ENCODE measurements at regions not wholly inside any gene's neighbourhood (a gene's known extent, or its start where the extent isn't known, plus 50 kb on each side); places are given as distances from the start of the nearest gene placed in this dataset.

DNA sequence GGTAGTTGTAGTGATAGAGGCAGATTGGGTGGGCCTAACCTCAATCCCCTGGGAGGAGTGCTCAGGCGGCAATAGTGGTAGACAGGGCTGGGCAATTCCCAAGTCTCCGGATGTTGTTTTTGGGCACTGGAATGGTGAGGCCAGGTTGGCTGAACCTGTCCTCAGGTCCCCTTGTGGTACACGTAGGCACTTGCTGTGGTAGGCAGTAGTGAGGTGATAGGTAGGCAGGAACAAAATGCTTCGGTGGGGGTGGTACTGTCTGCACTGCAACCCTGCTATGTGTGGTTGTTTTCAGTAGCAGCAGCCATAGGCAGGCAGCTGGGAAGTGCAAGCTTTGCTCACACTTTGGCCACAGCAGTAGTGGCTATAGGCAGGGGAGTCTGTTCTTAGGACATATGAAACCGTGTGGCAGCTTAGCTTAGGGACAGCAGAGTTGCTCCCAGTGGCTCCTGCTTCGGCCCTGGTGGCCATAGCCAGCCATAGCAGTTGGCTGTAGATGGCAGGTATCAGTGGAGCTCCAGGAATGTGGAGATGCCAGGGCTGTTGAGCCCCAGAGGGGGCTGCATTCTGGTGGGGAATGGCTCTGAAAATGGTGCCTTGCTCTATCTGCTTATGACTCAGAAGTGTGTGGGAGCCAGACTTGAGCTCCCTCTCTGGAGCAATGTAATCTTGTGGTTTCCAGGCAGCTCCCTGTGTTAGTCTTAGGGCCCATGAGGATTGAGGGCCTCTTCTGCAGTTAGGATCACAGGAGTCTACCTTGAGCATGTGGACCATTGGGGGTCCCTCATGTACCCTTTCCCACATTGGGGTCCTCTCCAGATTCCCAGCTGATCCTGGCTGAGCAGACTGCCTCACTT, 241.8 kb upstream of the BMP2 start:
- ATAC-seq (no peak), DNase-seq (ENCODE audit: missing footprints) (no peak)
- intact Hi-C loops (cut with DNase I), result no loop called here

DNA sequence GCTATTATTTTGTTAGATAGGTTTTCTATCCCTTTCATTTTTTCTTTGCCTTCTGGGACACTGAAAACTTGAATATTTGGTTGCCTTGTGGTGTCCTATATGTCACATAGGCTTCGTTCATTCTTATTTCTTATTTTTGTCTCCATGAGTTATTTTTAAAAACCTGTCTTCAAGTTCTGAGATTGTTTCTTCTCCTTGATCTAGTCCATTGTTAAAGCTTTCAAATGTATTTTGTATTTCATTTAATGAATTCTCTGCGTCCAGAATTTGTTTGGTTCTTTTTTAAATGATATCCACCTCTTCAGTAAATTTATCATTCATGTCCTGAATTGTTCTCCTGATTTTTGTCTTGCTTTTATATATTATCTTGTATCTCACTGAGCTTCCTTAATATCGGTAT, 243.2 kb upstream of the BMP2 start:
- DNase-seq (ENCODE audit: missing footprints) (no peak), ATAC-seq (no peak)
- intact Hi-C loops (cut with DNase I), result no loop called here

DNA sequence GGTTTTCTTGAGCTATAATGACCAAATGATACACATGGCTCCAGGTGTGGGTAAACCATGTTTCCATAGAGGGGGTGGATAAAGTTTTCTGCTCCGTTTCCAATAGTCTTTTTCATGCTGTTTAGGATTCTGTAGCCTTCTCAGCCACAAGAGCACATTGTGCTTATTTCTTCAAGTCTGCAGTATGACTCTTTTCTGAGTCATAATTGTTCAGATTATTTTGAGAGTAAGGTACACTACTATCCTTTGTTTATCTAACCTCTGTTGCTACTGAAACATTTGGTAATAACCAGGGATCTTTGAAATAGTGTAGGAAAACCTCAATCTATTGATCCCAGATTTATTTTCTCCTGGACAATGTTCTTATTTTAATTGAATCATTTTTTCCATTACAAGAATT, 247.9 kb upstream of the BMP2 start:
- DNase-seq (ENCODE audit: missing footprints) (no peak), ATAC-seq (no peak)
- intact Hi-C loops (cut with DNase I), result no loop called here

DNA sequence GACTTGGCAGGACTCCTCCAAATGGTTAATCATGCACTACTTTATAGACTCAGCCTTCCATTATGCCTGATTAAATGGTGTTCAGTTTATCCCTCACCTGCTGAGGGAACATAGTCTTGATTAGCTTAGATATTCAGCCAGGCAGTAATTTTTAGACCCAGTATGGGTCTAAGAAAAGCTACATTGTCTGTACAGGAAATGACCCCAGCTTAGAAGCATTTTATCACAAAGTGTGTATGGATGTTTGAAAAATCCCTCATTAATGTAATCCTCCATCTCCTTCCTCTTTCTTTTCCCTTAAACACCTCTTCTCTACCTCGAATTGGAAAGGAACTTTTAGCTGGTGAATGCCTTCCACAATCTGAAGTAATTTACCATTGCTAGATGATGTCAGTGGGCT, 252.2 kb upstream of the BMP2 start:
- ATAC-seq, result no peak

DNA sequence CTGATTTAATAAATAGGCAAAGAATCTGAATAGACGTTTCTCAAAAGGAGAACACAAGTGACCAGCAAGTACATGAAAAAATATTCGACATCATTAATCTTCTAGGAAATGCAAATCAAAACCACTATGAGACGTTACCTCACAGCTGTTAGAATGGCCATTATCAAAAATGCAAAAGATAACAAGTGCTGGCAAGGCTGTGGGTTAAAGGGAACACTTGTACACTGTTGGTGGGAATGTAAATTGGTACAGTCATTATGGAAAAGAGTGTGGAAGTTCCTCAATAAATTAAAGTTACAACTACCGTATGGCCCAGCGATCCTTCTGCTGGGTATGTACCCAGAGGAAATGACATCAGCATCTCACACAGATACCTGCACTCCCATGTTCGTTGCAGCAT, 253.9 kb upstream of the BMP2 start:
- no peak for ATAC-seq
- intact Hi-C loops (cut with DNase I), result no loop called here
- no peak for DNase-seq (ENCODE audit: missing footprints)

More for the DNA sequence above, 252.2 kb upstream of the BMP2 start:
- intact Hi-C loops (cut with DNase I), result no loop called here
- no peak for DNase-seq (ENCODE audit: missing footprints)

DNA sequence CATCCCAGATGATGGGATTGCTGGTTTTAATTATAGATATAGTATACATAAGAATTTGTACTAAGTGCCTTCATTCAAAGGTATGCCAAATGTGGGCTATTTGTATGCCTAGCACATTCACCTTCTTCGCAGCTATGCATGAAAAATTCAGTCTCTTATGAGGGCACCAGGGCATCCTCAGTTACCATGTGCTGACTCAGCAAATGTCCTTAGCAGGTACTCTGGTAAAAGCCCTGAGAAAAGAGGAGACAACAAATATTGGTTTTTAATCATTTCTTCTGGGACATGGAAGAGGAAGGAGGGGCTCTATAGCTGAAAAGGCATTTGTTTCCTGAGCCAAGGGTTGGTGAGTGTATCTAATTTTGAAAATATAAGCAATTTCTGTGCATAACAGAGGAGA, 258.1 kb upstream of the BMP2 start:
- ATAC-seq (no peak), DNase-seq (ENCODE audit: missing footprints) (no peak)
- intact Hi-C loops (cut with DNase I), result no loop called here

DNA sequence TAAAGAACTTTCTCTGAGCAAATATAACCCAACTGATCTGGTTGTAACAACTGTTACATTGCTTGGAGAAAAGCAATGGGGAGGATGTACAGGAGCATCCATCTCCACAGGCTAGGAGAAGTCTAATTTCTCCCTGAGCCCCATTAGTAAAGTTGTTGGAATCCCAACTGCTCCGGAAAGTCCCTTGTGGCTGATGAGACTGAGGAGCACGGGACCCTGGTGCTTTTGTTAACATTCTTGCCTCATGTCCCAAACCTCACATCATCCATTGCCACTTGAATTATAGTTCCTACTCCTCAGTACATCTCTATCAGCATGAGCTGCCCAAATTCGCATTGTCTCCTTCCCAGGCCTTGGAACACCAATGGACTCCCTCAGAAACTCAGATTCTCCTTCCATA, 260.6 kb upstream of the BMP2 start:
- no peak for DNase-seq (ENCODE audit: missing footprints)
- intact Hi-C loops (cut with DNase I), result no loop called here

DNA sequence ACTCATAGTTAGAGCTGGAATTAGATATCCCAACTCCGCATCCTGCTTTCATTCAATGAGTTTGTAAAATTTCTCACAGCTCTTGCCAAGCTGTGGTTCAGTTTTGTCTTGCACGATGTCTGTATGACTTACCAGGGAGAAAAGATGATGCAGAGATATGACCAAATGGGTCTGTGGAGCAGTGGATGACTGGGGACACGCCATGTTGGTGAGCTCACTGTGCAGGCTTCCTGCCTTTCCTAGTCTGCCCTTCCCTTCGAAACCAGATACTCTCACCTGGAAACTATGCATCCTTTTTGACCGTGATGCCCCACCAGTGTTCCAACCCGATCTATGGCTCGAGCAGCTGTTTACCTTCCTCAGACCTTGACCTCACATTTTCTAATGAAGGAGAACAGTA, 262.7 kb upstream of the BMP2 start:
- DNase-seq (ENCODE audit: missing footprints) (no peak), ATAC-seq (no peak)
- intact Hi-C loops (cut with DNase I), result no loop called here

More for the DNA sequence above, 260.6 kb upstream of the BMP2 start:
- no peak for ATAC-seq

DNA sequence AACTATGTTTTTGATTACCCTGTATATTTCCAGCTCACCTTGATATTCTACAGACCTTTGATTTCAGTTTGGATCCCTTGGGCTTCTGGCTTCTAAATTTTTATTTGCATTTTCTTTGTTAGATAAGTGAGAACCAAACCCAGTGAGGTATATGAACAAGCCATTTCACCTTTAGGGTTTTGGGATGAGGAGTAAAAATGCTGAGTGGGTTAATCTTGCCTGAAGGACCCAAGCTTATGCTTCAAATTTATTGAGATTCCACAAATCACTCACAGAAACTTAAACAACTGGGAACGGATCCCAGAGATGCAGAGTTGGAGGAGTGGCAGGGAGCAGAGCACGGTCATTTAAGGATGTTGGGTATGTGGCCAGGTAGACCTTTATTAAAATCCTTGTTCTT, 263.3 kb upstream of the BMP2 start:
- ATAC-seq, result no peak
- intact Hi-C loops (cut with DNase I), result no loop called here
- no peak for DNase-seq (ENCODE audit: missing footprints)

DNA sequence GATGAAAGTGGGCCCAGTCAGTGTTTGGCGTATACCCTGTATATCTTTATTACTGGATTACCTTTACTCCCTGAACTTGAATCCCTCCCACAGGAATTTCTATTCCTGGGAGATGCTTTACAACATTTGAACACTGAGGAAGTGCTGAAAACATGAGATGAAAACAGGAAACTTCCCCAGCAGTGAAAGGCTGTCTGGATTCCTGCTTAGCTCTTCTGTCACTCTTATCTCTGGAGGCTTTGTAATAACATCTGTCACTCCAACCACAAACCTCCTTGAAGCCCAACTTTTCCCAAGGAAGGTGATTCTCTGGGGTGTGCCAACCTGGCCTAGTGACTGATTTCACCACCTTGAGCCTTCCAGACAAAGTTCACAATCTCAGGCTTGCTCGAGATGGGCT, 264.5 kb upstream of the BMP2 start:
- DNase-seq (ENCODE audit: missing footprints) (no peak), ATAC-seq (no peak)
- intact Hi-C loops (cut with DNase I), result no loop called here

DNA sequence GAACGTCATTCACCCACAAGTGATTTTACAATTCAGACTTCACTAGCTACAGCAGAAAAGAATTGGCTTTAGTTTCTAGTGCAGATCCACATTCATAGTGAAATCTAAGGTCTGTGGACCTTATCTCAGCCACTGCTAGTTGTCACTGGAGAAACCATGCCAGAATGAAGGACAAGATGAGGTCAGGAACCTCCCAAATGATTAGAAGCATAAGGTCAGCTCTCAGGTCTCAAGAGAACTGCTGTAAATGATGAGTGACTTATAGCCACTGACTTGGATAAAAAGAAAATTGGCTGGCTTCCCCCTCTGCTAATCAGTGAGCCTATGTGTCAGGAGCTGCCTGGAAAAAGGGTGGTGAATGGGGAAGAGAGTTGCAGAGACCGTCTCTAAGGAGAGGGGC, 265.3 kb upstream of the BMP2 start:
- ATAC-seq (peak; percentile 44), DNase-seq (ENCODE audit: missing footprints) (no peak)
- intact Hi-C loops (cut with DNase I), result no loop called here

DNA sequence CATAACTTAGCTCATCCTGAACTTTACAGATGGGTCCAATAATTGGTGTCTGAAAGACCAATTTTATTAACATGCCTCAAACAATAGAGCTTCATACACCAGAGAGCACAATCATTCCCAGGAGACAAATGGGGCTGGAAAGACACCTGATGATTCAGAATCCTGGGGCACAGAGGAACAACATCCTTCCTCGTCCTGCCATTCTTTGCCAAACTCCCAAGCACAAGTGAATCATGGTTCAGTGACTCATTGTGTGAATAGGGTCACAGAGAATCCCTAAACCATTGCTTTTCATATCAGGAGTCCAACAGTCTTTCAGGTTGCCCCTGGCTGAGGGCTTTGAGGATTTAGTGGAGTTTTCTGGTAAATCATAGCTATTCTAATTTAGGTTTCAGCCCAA, 266.4 kb upstream of the BMP2 start:
- DNase-seq (ENCODE audit: missing footprints) (no peak), ATAC-seq (no peak)
- intact Hi-C loops (cut with DNase I), result no loop called here

DNA sequence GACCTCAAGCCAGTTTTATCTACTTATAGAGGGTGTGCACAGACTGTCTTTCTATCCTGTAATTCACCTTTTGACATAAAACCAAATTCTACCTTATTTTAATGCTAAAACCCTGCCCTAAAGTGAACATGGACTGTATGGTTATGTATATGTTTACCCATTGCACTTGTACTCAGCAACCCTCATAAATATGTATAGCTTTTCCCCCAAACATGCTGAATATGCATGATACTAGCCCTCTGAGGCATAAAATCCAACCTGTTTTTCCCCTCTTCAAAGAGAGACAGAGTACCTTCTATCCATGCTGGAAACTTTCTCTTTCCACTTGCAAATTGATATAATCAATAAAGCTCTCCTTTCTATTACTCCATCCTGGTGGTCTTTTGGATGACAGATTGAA, 267.9 kb upstream of the BMP2 start:
- no peak for ATAC-seq
- DNase-seq (ENCODE audit: missing footprints), result no peak
- intact Hi-C loops (cut with DNase I), result no loop called here

DNA sequence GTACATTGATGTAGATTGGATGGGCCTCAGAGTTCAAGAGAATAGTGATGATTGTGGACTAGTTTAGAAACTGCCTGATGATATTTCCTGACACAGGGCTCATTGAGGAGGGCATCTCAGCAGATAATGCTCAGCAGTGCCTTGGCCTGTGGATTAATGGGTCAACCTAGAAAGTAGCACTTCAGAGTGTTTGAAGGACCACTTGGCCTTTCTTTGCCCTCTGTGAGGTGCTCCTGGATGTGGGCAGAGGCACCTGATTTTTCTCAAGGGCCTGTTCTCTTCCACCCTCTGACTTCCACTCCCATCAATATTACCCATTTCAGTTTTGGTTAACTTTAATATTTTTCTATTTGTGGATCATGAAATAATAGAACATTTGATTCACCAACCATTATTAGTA, 270.6 kb upstream of the BMP2 start:
- ATAC-seq, result no peak

DNA sequence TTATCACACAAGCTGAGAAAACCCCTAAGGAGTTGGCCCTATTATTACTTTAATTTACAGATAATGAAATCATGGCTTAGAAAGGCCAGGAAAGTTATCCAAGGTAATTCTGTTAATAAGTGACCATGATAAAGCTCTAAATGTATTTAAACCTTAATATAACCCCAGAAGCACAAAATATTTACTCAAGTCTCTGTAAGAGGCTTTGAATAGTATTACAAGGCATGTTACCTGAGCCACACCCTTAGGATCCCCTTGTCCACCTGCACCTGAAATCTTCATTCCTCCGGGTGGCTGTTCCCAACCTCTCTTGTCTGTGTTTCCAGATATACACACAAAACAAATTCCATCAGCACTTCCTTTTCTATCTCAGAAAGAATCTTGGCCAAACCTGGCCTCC, 271.6 kb upstream of the BMP2 start:
- ATAC-seq (no peak), DNase-seq (ENCODE audit: missing footprints) (no peak)
- intact Hi-C loops (cut with DNase I), result no loop called here

More for the DNA sequence above, 270.6 kb upstream of the BMP2 start:
- intact Hi-C loops (cut with DNase I), result no loop called here
- no peak for DNase-seq (ENCODE audit: missing footprints)

DNA sequence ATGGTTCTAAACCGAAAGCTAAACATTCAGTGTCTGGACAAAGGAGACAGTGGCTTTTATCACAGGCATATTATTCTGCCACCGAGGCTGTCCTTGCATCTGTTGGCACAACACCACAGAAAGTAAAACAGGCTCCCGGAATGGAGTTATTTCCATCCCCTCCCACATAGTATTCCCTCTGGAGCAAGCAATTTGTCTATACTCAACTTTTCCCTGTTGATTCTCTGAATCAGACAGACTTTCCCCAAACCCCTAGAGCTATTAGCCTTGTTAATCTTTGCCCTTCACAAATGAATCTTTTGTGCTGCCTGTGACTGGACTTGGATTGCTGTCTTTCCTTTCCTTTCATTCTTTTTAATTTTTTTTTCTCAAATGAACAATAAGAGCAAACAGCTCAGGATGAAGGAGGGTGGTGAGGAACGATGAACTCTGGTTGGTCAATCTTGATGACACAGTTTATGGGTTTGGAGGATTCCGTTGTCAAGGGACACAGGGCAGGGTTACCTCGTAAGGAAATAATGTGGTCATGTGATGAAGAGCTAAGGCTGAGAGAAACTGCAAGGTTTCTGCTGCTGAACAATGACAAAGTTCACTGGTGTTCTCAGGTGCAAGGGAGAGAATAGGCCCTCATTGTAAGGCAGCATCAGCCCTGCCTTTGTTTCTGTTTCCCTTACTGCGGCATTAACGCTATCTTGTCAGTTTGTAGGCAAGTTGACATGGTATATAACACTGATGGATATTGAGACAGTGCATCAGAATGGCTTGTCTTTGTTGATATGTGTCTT, 275.0 kb upstream of the BMP2 start:
- DNase-seq (ENCODE audit: missing footprints), result no peak
- intact Hi-C loops (cut with DNase I), result no loop called here
- no peak for ATAC-seq

DNA sequence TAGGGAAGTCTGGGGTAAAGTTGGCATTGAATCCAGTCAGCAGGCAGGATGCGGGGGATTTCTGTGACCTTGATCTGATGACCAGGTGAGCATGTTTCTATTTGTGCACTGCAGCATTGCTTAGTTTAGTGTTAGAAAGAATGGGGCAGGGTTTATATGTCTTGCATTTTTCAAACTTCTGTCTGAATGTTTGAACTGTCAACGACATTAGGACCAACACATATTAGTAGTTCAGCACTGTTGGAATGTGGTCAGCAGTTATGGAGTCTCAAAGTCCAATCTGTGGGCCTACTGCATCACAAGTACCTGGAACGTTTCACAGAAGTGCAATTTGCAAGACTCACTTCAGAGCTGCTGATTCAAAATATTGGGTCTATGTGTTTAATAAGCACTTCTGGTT, 276.6 kb upstream of the BMP2 start:
- DNase-seq (ENCODE audit: missing footprints) (no peak), ATAC-seq (no peak)
- intact Hi-C loops (cut with DNase I), result no loop called here

DNA sequence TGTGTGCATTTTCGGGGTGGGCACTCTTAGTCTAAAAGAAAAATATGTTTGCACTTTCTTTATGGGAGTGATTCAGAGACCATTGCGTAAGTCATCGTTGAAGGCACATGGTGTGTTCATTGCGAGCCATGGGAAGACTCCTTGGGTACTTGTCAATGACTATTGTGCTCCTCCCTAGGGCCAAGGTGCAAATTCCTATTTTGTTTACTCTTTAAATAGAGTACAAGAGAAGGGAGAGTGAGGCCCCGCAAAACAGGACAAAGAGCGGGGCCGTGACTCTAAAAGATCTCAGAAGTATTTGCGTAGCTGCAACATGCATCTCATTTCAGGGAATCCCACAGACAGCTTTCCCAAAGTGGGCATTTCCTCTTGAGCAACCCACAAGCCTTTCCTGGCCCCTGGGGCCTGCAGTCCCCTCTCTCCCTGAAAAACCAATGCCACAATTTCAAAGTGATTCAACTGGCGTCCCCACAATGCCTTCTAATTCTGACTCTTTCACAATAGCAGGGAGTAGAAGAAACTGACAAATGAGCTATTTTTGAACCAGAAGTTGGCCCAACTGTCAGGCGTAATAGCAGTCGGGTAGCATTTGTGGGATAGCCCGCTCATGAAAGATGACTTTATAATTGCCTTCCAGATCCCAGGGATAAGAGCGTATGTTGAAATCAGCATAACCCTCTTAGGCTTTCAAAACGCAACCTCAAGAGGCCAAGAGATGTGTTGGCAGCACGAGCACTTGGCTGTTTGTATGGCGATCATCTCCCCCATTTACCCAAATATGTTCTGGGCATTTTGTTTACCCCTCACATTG, 277.9 kb upstream of the BMP2 start:
- intact Hi-C loops (cut with DNase I), result no loop called here
- DNase-seq (ENCODE audit: missing footprints), result no peak
- no peak for ATAC-seq

DNA sequence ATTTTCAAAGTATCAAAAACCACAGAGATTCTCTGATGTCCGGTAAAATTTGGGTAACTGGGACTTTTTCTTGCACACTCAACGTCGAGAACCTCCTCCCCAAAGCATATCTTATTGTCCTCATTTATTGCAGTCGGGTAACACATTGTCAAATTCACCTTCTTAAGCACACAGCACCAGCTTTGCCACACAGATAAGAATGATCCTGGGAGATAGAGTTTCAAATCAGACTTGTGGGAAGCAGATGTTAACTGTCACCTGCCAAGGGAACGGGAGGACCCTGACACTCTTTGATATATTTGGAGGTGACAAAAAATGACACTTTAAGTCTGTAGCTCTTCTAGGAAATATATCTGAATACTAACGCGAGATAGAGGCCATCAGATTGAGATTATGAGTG, 282.1 kb upstream of the BMP2 start:
- intact Hi-C loops (cut with DNase I), result no loop called here
- no peak for DNase-seq (ENCODE audit: missing footprints)
- no peak for ATAC-seq

DNA sequence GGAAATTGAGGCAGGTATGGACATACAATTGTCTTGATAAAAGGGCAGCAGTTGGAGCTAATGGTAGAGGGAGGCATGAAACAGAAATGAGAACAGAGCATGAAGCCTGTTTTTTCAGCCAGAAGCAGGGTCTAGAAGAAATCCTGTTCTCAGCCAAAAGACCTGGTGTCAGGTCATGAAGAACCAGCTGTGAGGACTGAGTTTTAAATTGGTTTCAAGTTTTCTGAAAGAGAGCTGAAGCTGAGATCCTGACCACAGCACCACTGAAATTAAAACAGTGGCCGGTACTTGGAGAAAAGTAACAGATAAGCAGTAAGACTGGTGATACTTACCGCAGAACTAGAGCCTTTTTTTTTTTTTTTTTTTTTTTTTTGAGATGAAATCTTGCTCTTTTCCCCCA, 283.8 kb upstream of the BMP2 start:
- intact Hi-C loops (cut with DNase I), result no loop called here
- no peak for DNase-seq (ENCODE audit: missing footprints)
- ATAC-seq, result no peak

Measured in Right ventricle myocardium inferior (tissue), 1 donor.